SU-DHL-6 (cell line): ENCODE measurements at regions not wholly inside any gene's neighbourhood (a gene's known extent, or its start where the extent isn't known, plus 50 kb on each side); places are given as distances from the start of the nearest gene placed in this dataset.

Experiments used
- CTCF ChIP-seq: fragments of 200-600 bp; sonication (generic); IDR thresholded peaks from one replicate; pipeline ENCODE4 v1.5.1; 2017; ENCODE audit warnings: antibody characterized with exemption, mild to moderate bottlenecking, low read length, moderate library complexity; ENCODE audit not compliant: insufficient read depth, poor library complexity, severe bottlenecking
- EZH2phosphoT487 ChIP-seq: fragments of 200-600 bp; sonication (generic), shearing (Covaris generic); conservative IDR thresholded peaks from 2 replicates; pipeline ENCODE4 v1.6.1; 2018; ENCODE audit warnings: mild to moderate bottlenecking, antibody characterized with exemption, low read length, moderate library complexity, mixed read lengths

- TF ChIP-seq CTCF = no peak
- no peak for TF ChIP-seq EZH2phosphoT487
These were observed 254.8 kb upstream of the EOMES start for GRCh38 chr3:27976933-27977332.
